Memory B cell (primary cell): ENCODE measurements at regions not wholly inside any gene's neighbourhood (a gene's known extent, or its start where the extent isn't known, plus 50 kb on each side); places are given as distances from the start of the nearest gene placed in this dataset.

ENCODE experiments used
- ATAC-seq: fragments of 150-1000 bp; cut with Tn5 transposase; 2 replicates; pipeline ENCODE4 v1.10.0; 2021; ENCODE audit warnings: low read depth, mild to moderate bottlenecking, moderate library complexity
- DNase-seq, 2 donors: peaks; one replicate each; pipeline ENCODE4 v3.0.0; 2022; ENCODE audit warnings: low spot score in 2 of 2
- H3K27ac Mint-ChIP-seq: one replicate; pipeline ENCODE4 v1.8.0; 2022; ENCODE audit warnings: mild to moderate bottlenecking, moderate library complexity, mixed read lengths
- H3K27me3 Mint-ChIP-seq: one replicate; pipeline ENCODE4 v1.8.0; 2022; ENCODE audit warnings: mixed read lengths
- H3K36me3 Mint-ChIP-seq: one replicate; pipeline ENCODE4 v1.8.0; 2022; ENCODE audit warnings: mild to moderate bottlenecking, mixed read lengths
- H3K4me1 Mint-ChIP-seq: one replicate; pipeline ENCODE4 v1.8.0; 2022; ENCODE audit warnings: mixed read lengths
- H3K4me3 Mint-ChIP-seq: one replicate; pipeline ENCODE4 v1.8.0; 2022; ENCODE audit warnings: mild to moderate bottlenecking, moderate library complexity, mixed read lengths
- H3K9me3 Mint-ChIP-seq: one replicate; pipeline ENCODE4 v1.8.0; 2022; ENCODE audit warnings: mixed read lengths

DNA sequence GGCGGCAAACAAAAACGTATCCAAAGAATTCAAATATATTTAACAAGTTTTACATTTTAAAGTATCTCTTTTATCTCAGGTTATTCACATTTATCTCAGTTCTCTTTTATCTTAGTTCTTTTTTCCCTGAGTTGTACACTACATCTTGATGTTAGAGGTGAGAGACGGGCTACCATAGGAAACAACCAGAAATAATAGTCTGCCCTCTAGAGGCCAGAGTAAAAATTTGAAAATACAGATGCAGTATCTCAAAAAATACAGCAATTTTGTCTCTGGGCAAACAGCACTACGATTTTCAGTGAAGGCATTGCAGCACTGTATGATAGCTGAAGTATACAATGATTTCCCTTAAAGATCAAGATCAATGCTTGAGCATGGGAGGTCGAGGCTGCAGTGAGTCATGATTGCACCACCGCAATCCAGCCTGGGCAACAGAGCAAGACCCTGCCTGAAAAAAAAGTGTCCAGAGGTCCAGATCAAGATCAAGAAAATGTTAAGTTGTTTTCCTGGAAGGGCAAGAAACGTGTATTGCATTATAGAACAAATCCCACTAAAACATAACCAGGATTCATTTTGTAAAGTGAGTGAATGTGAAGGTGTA lies 82.6 kb upstream of the ATP11B start:
- no peak overlapping the region for H3K27ac Mint-ChIP-seq
- ATAC-seq (peak; percentile 68), DNase-seq (peak in 1 of 2 donors; percentile 29)
- peaks cover 2% of the 10 kb centered on the region for H3K4me1 Mint-ChIP-seq
- H3K4me3 Mint-ChIP-seq = no peak overlapping the region
- H3K9me3 Mint-ChIP-seq = no peaks in the 10 kb centered on the region
- peaks cover 2% of the 10 kb centered on the region for H3K27me3 Mint-ChIP-seq
- H3K36me3 Mint-ChIP-seq = no peaks in the 10 kb centered on the region

DNA sequence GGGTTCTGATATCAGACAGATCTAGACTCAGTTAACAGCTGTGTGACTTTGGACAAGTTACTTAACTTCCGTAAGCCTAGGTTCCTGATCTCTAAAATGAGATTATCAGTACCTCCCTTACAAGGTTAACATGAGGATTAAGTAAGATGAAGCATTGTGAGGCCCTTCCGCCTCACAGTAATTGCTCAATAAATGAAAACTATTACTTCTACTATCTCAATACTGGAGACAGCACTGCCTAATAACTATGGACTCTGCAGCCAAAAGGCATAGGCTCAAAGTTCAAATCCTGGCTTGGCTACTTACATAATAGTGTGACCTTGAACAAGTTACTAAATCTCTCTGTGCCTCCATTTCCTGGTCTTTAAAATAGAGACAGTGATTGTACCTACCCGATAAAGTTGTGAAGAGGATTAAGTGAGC lies 82.0 kb upstream of the ATP11B start:
- DNase-seq (no peak), ATAC-seq (no peak)
- Mint-ChIP-seq H3K27me3 (peaks cover 2% of the 10 kb centered on the region), H3K4me3 (no peak overlapping the region), H3K4me1 (peaks cover 6% of the 10 kb centered on the region), H3K27ac (no peak overlapping the region), H3K36me3 (no peaks in the 10 kb centered on the region), H3K9me3 (no peaks in the 10 kb centered on the region)

DNA sequence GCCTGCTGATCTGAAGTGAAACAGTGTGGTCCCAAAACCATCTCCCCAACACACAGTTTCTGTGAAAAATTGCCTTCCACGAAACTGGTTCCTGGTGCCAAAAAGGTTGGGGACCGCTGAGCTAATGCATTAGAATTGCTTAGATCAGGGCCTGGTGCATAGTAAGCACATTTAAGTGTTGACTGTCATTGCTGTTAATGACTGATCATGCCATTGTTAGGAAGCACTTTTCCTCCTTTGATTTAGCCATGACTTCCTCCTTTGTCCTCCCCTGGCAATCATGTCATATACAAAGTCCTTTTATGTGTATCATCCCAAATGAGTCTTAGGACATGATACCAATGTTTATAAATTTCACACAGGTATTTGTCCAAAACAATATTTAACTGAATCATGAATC lies 81.5 kb upstream of the ATP11B start:
- Mint-ChIP-seq H3K27ac (no peak overlapping the region), H3K36me3 (no peaks in the 10 kb centered on the region), H3K4me3 (no peak overlapping the region), H3K9me3 (no peaks in the 10 kb centered on the region), H3K4me1 (peaks cover 9% of the 10 kb centered on the region), H3K27me3 (peaks cover 2% of the 10 kb centered on the region)
- ATAC-seq (no peak), DNase-seq (no peak)

DNA sequence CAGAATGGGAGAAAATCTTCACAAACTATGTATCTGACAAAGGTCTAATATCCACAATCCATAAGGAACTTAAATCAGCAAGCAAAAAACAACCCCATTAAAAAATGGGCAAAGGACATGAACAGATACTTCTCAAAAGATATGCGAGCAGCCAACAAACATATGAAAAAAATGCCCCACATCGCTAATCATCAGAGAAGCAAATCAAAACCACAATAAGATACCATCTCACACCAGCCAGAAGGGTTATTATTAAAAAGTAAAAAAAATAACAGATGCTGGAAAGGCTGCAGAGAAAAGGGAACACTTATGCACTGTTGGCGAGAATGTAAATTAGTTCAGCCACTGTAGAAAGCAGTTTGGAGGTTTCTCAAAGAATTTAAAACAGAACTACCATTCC lies 80.2 kb upstream of the ATP11B start:
- Mint-ChIP-seq H3K9me3 (no peaks in the 10 kb centered on the region), H3K4me3 (no peak overlapping the region), H3K27me3 (peaks cover 2% of the 10 kb centered on the region), H3K4me1 (peaks cover 9% of the 10 kb centered on the region), H3K36me3 (no peaks in the 10 kb centered on the region), H3K27ac (no peak overlapping the region)
- DNase-seq (no peak), ATAC-seq (no peak)

DNA sequence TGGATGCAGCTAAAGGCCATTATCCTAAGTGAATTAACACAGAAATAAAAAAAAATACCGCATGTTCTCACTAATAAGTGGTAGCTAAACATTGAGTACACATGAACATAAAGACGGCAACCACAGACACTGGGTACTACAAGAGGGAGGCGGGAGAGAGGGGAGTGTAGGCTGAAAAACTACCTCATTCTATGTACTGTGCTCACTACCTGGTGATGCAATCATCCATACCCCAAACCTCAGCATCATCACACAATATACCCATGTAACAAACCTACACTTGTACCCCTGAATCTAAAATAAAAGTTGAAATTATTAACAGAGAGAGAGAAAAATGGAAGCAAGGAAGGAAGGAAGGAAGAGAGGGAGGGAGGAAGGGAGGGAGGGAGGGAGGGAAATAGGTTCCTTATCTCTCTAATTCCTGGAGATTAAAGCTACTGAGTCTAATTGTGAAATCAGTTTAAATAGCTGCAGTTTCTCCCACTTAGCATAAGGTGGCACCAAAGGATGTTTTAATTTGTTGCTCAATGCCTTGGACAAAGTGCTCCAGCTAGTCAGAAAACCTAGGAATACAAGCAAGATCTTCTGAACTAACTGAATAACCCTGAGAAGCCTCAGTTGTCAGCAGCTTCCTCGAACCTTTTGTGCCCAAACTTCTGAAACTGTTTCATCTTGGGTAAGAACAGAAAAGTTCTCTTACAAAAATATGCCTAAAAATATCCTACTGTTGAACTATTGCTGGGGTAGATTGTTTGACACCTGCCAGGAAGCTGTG lies 79.4 kb upstream of the ATP11B start:
- ATAC-seq (peak; percentile 55), DNase-seq (peak in 1 of 2 donors; percentile 24)
- peaks cover 2% of the 10 kb centered on the region for H3K27me3 Mint-ChIP-seq
- H3K4me1 Mint-ChIP-seq = peaks cover 9% of the 10 kb centered on the region
- H3K9me3 Mint-ChIP-seq = no peaks in the 10 kb centered on the region
- H3K36me3 Mint-ChIP-seq = no peaks in the 10 kb centered on the region
- H3K27ac Mint-ChIP-seq = no peak overlapping the region
- H3K4me3 Mint-ChIP-seq = no peak overlapping the region

DNA sequence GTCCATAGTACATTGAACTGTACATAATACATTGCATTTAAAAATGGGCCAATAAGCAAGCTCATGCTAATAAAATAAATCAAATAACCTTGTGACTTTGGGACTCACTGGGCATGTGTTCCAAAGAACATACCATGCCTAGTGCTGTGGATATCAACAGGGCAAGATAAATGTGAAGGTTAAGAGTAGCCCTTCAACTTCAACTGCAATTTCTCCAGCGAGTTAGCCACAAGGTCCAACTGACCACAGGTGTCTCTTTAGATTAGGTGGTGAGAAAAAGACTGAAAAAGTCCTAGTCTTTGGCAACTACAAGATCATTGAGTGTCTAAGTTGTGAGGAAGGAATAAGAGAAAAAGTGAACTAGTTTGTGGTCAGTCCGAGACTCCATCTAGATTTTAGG lies 78.3 kb upstream of the ATP11B start:
- ATAC-seq = no peak
- no peak for DNase-seq
- Mint-ChIP-seq H3K4me3 (no peak overlapping the region), H3K27ac (no peak overlapping the region), H3K4me1 (peaks cover 9% of the 10 kb centered on the region), H3K36me3 (no peaks in the 10 kb centered on the region), H3K27me3 (peaks cover 2% of the 10 kb centered on the region), H3K9me3 (no peaks in the 10 kb centered on the region)

DNA sequence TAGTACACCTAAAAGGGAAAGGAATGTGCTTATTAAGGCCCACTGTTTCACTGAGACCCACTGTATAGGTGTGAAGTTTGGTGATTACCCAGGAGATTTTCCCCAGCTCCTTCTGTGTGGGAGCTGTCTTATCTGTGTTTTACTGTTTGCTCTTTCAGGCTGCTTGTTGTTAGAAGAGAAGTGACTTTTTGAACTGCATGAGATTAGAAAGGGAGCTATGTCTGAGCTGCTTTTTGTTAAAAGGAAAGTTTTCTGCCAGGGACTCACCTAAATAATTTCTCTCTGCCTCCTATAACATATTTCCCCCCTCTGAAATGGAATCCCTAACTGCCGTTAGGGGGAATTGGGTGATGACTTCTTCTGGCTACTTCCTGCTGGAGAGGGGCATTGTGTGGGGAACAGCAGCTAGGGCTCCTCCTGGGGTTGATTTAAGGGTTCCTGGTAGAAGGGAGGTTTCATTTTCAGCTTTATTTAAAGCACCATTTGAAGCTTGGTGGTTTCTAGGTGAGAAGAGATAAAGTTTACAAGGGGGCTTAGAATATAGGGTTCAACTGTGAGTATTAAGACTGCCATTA lies 77.1 kb upstream of the ATP11B start:
- DNase-seq (no peak), ATAC-seq (no peak)
- Mint-ChIP-seq H3K4me3 (no peak overlapping the region), H3K27me3 (peaks cover 2% of the 10 kb centered on the region), H3K27ac (peak overlapping the region; percentile 42), H3K9me3 (no peaks in the 10 kb centered on the region), H3K4me1 (peaks cover 6% of the 10 kb centered on the region), H3K36me3 (no peaks in the 10 kb centered on the region)

DNA sequence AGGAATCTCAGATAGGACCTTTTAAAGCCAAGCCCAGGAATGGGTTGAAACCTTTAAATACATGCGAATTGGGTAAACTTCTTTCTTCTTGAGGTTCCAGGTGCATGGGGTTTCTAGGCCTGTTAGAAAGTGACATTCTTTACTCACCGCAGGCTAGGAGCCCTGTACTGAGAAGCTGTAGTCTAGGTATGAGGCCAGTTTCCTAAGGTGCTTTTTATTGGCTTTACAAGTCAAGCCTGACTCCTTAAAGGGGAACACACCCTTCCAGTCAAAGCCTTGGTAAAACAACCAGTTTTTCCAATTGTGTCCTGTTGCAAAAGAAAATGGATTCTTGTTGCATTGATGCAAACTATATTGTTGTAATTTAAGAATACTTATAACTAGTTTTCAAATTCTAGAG lies 76.1 kb upstream of the ATP11B start:
- H3K27ac Mint-ChIP-seq = no peak overlapping the region

DNA sequence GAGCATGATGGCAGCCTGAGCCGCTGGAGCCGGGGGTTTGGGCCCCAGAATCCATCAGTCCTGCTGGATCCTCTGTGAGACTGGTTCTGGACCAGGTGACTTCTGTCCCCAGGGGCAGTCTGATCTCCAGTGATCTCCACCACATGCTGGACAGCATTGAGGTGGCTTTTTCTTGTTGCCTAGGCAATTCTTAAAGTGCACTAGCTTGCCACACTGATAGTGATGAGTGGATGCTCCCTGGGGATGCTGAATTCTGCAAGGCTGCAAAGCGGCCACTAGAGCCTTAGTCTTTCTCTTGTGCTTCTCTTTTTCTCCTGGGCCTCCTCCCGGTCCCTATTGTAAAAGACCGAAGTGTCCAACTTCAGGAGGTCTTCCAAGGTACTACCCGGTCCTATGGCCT lies 70.4 kb upstream of the ATP11B start:
- Mint-ChIP-seq H3K4me3 (no peak overlapping the region), H3K9me3 (no peaks in the 10 kb centered on the region), H3K36me3 (no peaks in the 10 kb centered on the region), H3K27me3 (no peaks in the 10 kb centered on the region), H3K4me1 (no peaks in the 10 kb centered on the region), H3K27ac (no peak overlapping the region)
- no peak for DNase-seq
- no peak for ATAC-seq

More for the DNA sequence above, 76.1 kb upstream of the ATP11B start:
- no peaks in the 10 kb centered on the region for H3K27me3 Mint-ChIP-seq
- H3K36me3 Mint-ChIP-seq = no peaks in the 10 kb centered on the region
- no peak overlapping the region for H3K4me3 Mint-ChIP-seq
- no peak for DNase-seq
- ATAC-seq = peak; percentile 61
- peaks cover 6% of the 10 kb centered on the region for H3K4me1 Mint-ChIP-seq
- H3K9me3 Mint-ChIP-seq = no peaks in the 10 kb centered on the region

DNA sequence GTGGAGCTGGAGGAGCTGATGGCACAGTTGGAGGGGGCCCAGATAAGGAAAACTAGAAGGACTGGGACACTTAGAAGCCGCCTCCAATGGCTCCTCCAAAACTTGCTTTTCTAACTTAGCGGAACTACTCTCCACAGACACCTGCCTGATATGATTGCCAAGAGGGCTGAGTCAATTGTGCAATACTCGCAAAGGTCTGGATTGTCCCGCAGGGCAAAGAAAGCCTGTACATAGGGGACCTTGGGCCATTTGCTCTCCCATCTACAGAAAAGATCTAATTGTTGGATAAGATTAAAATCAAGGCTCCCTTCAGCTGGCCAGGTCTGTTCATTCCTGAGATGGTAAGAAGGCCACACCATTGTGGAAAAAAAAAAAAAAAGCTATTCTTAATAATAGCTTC lies 69.7 kb upstream of the ATP11B start:
- Mint-ChIP-seq H3K4me1 (no peaks in the 10 kb centered on the region), H3K9me3 (no peaks in the 10 kb centered on the region)

DNA sequence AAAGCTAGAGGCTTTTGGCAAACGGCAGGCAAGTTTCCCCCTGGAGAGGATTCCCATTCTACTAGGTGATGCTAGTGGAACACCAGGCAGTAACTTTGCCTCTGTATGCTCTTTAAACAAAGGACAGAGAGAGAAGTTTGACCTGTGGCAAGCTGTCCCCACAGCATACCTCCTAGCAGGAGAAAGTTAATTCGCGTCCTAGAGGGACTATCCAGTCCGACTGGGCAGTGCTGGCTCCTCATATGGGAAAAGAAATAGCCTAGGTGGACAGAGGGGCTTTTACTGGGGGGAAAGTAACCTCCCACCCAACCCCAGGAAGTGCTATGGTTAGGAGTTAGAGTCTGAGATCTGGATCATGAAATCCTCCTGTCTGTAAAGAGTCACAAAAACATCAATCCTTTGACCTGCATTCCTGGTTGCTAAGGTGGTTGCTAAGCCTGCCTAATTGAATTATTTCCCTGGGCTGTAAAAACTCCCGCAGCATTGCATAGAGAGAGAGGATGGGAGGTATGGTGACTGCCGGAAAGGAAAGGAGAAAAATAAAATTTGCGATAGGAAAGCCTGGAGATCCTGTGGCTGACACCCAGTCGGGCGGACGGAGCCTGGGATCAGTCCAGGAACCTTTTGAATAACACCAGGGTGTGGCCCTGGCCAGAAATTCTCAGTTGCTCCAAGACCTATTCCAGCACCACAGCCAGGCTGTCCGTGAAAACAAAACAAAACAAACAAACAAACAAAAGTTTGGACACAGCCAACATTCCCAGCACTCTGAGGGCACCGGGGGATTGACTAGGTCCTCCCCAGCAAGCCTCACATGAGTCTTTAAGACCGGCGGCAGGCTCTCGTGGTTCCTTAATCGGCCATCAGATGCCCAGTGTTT lies 67.7 kb upstream of the ATP11B start:
- Mint-ChIP-seq H3K4me3 (no peak overlapping the region), H3K36me3 (no peaks in the 10 kb centered on the region), H3K9me3 (no peaks in the 10 kb centered on the region), H3K27me3 (no peaks in the 10 kb centered on the region), H3K27ac (no peak overlapping the region), H3K4me1 (peaks cover 9% of the 10 kb centered on the region)
- ATAC-seq = no peak
- no peak for DNase-seq

More for the DNA sequence above, 69.7 kb upstream of the ATP11B start:
- Mint-ChIP-seq H3K4me3 (no peak overlapping the region), H3K27me3 (no peaks in the 10 kb centered on the region), H3K36me3 (no peaks in the 10 kb centered on the region), H3K27ac (no peak overlapping the region)
- DNase-seq (no peak), ATAC-seq (no peak)

DNA sequence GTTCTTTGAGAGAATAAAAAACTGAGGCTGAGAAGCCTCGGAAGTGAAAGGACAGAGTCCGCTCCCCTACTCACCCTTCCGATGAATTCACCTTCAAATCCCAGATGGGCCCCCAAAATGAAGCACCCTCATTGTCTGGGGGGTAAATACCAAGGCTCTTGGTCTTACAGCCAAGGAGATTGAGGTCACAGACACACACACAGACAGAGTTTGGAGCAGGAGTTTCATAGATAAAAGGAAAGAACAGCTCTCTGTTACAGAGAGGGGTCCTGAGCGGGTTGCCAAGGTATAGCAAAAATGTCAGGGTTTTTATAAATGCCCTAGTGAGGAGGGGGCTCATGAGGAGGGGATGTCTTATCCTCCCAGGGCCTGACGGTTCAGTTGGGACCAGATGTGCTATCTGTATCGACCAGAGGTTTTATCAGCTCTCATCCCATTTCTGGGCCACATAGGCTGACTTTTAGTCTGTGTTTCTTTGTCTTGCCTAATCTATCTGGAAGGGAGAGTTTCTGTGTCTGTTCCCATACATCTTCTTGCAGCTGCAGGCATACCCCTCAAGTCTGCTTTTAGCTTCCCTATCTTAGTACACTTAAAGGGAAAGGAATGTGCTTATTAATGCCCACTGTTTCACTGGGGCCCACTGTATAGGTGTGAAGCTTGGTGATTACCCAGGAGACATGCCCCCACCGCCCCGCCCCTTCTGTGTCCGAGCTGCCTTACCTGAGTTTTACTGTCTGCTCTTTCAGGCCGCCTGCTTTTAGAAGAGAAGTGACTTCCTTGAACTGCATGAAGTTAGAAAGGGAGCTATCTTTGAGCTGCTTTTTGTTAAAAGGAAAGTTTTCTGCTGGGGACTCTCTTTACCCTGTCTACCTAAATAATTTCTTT lies 66.8 kb upstream of the ATP11B start:
- Mint-ChIP-seq H3K4me3 (no peak overlapping the region), H3K4me1 (peaks cover 11% of the 10 kb centered on the region), H3K9me3 (no peaks in the 10 kb centered on the region), H3K27me3 (no peaks in the 10 kb centered on the region), H3K36me3 (no peaks in the 10 kb centered on the region), H3K27ac (peak overlapping the region; percentile 14)
- ATAC-seq = no peak
- no peak for DNase-seq

DNA sequence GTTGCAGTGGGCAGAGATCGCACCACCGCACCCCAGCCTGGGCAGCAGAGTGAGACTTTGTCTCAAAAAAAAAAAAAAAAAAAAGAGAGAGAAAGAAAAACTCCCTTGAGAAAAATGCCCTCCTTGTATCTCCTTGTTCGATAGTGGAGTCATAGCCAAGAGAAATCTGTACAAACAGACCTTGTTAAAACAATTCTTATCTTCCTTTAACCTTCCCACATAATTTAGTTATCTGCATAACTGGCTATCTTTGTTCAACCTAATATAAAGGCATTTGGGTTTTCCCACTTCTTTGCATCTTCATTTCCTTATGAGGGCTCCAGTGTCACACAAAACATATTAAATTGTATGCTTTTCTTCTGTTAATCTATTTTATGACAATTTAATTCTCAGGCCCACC lies 65.1 kb upstream of the ATP11B start:
- Mint-ChIP-seq H3K27ac (peak overlapping the region; percentile 15), H3K4me1 (peaks cover 11% of the 10 kb centered on the region), H3K4me3 (no peak overlapping the region), H3K27me3 (no peaks in the 10 kb centered on the region), H3K9me3 (no peaks in the 10 kb centered on the region), H3K36me3 (no peaks in the 10 kb centered on the region)
- ATAC-seq (no peak), DNase-seq (no peak)
